Gastroesophageal sphincter (tissue), 3 donors: ENCODE measurements at regions not wholly inside any gene's neighbourhood (a gene's known extent, or its start where the extent isn't known, plus 50 kb on each side); places are given as distances from the start of the nearest gene placed in this dataset.

Experiments used
- EP300 ChIP-seq: sonication (generic); formaldehyde crosslinking; IDR thresholded peaks from one replicate; pipeline ENCODE4 v1.6.1; 2017; ENCODE audit warnings: antibody characterized with exemption, mild to moderate bottlenecking
- POLR2A ChIP-seq, 2 donors: fragments of 450-650 bp; IDR thresholded peaks; one replicate each; pipeline ENCODE4 v1.6.1; 2017; ENCODE audit warnings: antibody characterized with exemption in 2 of 2, mild to moderate bottlenecking in 2 of 2, moderate library complexity in 1 of 2
- POLR2AphosphoS5 ChIP-seq: sonication (generic); formaldehyde crosslinking; IDR thresholded peaks from one replicate; pipeline ENCODE4 v1.6.1; 2017; ENCODE audit warnings: antibody characterized with exemption
- TF ChIP-seq, protein P1 (sequence below), 4 experiments: fragments of 200-600 bp in 2 of 4; fragments of 450-650 bp in 2 of 4; sonication (generic) in 1 of 4; IDR thresholded peaks; one replicate each; pipeline ENCODE4 v1.5.1; 2017 to 2019; ENCODE audit warnings: antibody characterized with exemption in 4 of 4, mild to moderate bottlenecking in 2 of 4, moderate library complexity in 2 of 4

DNA sequence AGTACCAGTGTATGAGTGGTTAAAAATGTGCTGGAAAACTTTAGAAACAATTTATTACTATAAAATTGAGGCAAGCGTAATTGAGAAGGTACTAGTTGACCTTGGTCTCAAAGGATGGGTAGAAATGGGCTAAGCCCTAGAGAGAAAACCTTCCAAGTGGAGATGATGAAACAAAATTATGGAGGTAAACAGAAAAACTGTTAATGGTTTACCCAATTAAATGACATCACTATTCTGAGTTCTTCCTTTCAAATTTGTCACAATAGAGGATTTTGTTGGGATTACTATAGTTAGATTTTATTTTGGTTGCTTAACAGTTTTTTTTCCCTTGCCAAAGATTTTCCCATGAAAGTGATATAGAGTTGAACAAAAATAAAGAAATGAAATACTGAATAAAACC is 1302.5 kb upstream of the TENM3 start:
- TF ChIP-seq POLR2A (IDR thresholded peaks at IDR 0.05): no peak
- TF ChIP-seq, protein P1, sequence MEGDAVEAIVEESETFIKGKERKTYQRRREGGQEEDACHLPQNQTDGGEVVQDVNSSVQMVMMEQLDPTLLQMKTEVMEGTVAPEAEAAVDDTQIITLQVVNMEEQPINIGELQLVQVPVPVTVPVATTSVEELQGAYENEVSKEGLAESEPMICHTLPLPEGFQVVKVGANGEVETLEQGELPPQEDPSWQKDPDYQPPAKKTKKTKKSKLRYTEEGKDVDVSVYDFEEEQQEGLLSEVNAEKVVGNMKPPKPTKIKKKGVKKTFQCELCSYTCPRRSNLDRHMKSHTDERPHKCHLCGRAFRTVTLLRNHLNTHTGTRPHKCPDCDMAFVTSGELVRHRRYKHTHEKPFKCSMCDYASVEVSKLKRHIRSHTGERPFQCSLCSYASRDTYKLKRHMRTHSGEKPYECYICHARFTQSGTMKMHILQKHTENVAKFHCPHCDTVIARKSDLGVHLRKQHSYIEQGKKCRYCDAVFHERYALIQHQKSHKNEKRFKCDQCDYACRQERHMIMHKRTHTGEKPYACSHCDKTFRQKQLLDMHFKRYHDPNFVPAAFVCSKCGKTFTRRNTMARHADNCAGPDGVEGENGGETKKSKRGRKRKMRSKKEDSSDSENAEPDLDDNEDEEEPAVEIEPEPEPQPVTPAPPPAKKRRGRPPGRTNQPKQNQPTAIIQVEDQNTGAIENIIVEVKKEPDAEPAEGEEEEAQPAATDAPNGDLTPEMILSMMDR (IDR thresholded peaks at IDR 0.05): no peak
- TF ChIP-seq EP300: no peak
- no peak for TF ChIP-seq POLR2AphosphoS5
